A549 (cell line): ENCODE measurements at regions not wholly inside any gene's neighbourhood (a gene's known extent, or its start where the extent isn't known, plus 50 kb on each side); places are given as distances from the start of the nearest gene placed in this dataset.
"Not testable (repeated sequence)": the region's sequence is repeated elsewhere in the genome, so short reads cannot be mapped to it uniquely, and the experiment has no call there.

Experiments used
- ATAC-seq, 2 experiments: fragments of 200-7000 bp in 1 of 2; fragments of >200 bp in 1 of 2; cut with Nextera tagmentation in 1 of 2; cut with Tn5 transposase in 1 of 2; 3 replicates each; pipeline versions ENCODE4 v1.8.0 to v1.9.1; 2018 to 2020; ENCODE audit warnings: mild to moderate bottlenecking in 1 of 2, moderate library complexity in 1 of 2
- CTCF ChIA-PET: fragments of 300-600 bp; sonication (Branson Sonifier 250); formaldehyde crosslinking; extraction: SDS; loops from one replicate; lab custom pipeline; 2021; ENCODE audit warnings: antibody characterized with exemption, inconsistent platforms; lab: Yijun Ruan, JAX
- POLR2A ChIA-PET: fragments of 350-600 bp; formaldehyde crosslinking; extraction: SDS; loops from one replicate; lab custom pipeline; 2021; ENCODE audit warnings: antibody characterized with exemption, inconsistent platforms; lab: Yijun Ruan, JAX
- DNase-seq, 2 experiments: peaks; one replicate each; pipeline versions ENCODE4 v3.0.0 to v3.0.0-alpha.2; 2011 to 2016; ENCODE audit warnings: low read depth in 1 of 2, low spot score in 1 of 2
- FAIRE-seq: peaks from 2 replicates; lab custom pipeline; 2011; peaks lifted over from hg19 to GRCh38; lab: Jason Lieb, UNC
- H3K27ac ChIP-seq, 2 experiments: fragments of >200 bp; sonication (Bioruptor Twin); formaldehyde crosslinking; 3 replicates each; pipeline ENCODE4 v1.5.1; 2016 to 2017
- H3K4me1 ChIP-seq: fragments of >200 bp; sonication (Bioruptor Twin); formaldehyde crosslinking; 3 replicates; pipeline ENCODE4 v1.6.1; 2016
- H3K4me2 ChIP-seq: fragments of >200 bp; sonication (Bioruptor Twin); formaldehyde crosslinking; 3 replicates; pipeline ENCODE4 v1.6.1; 2016
- H3K4me3 ChIP-seq: fragments of >200 bp; sonication (Bioruptor Twin); formaldehyde crosslinking; 3 replicates; pipeline ENCODE4 v1.5.1; 2016
- H3K9me3 ChIP-seq: fragments of >200 bp; sonication (Bioruptor Twin); formaldehyde crosslinking; 3 replicates; pipeline ENCODE4 v1.6.1; 2016
- CHD4 ChIP-seq: fragments of 200-600 bp; sonication (generic); IDR thresholded peaks from 2 replicates; pipeline ENCODE4 v1.6.1; 2016; ENCODE audit warnings: antibody characterized with exemption, mild to moderate bottlenecking, borderline replicate concordance
- EHMT2 ChIP-seq: fragments of 200-600 bp; sonication (generic); IDR thresholded peaks from 2 replicates; pipeline ENCODE4 v1.6.1; 2016; ENCODE audit warnings: antibody characterized with exemption, low read depth, mild to moderate bottlenecking, moderate library complexity
- ELK1 ChIP-seq: fragments of 150-350 bp; IDR thresholded peaks from 2 replicates; pipeline ENCODE4 v1.6.1; 2014; ENCODE audit warnings: low read depth, mild to moderate bottlenecking, low read length
- ESRRA ChIP-seq: fragments of 150-350 bp; IDR thresholded peaks from 2 replicates; pipeline ENCODE4 v1.6.1; 2014; ENCODE audit warnings: mild to moderate bottlenecking, low read length, borderline replicate concordance
- FOSB ChIP-seq: fragments of 250-450 bp; sonication (Bioruptor Pico); IDR thresholded peaks from 2 replicates; pipeline ENCODE4 v1.5.0; 2020; ENCODE audit warnings: mild to moderate bottlenecking, moderate library complexity
- FOSL2 ChIP-seq, 2 experiments: fragments of 450-650 bp in 1 of 2; fragments of >200 bp in 1 of 2; sonication (Bioruptor Twin) in 1 of 2; formaldehyde crosslinking; IDR thresholded peaks; 2 replicates each; pipeline versions ENCODE4 v1.5.0 to v1.6.1; 2016 to 2020; ENCODE audit warnings: mild to moderate bottlenecking in 1 of 2, moderate library complexity in 1 of 2
- FOXS1 ChIP-seq: fragments of 250-450 bp; sonication (Bioruptor Pico); IDR thresholded peaks from 2 replicates; pipeline ENCODE4 v1.5.0; 2020; ENCODE audit warnings: mild to moderate bottlenecking, moderate library complexity
- GATA3 ChIP-seq: IDR thresholded peaks from 2 replicates; pipeline ENCODE4 v1.6.1; 2012; ENCODE audit warnings: borderline replicate concordance
- HMGXB4 ChIP-seq: fragments of 250-450 bp; sonication (Bioruptor Pico); IDR thresholded peaks from 2 replicates; pipeline ENCODE4 v1.5.0; 2021; ENCODE audit warnings: mild to moderate bottlenecking, moderate library complexity, borderline replicate concordance
- HOXA7 ChIP-seq: fragments of 250-450 bp; sonication (Bioruptor Pico); IDR thresholded peaks from 2 replicates; pipeline ENCODE4 v1.5.0; 2020; ENCODE audit warnings: mild to moderate bottlenecking, moderate library complexity
- HOXB5 ChIP-seq: fragments of 250-450 bp; sonication (Bioruptor Pico); IDR thresholded peaks from 2 replicates; pipeline ENCODE4 v1.5.0; 2020; ENCODE audit warnings: mild to moderate bottlenecking, moderate library complexity
- JUN ChIP-seq, 2 experiments: fragments of >200 bp; sonication (Bioruptor Twin); formaldehyde crosslinking; IDR thresholded peaks; 2 replicates in 1 of 2; 3 replicates in 1 of 2; pipeline ENCODE4 v1.6.1; 2016 to 2017
- MAFK ChIP-seq: fragments of 450-650 bp; IDR thresholded peaks from 2 replicates; pipeline ENCODE4 v1.6.1; 2014; ENCODE audit not compliant: partially characterized antibody
- MYC ChIP-seq: IDR thresholded peaks from 2 replicates; pipeline ENCODE4 v1.6.1; 2012; ENCODE audit warnings: mild to moderate bottlenecking, inconsistent platforms, low read length, improper control_type of control experiment, borderline replicate concordance
- NFE2L2 ChIP-seq: fragments of 150-350 bp; conservative IDR thresholded peaks from 2 replicates; pipeline ENCODE4 v1.6.1; 2014; ENCODE audit warnings: low read length
- POLR2A ChIP-seq: IDR thresholded peaks from 2 replicates; pipeline ENCODE4 v1.6.1; 2012; ENCODE audit warnings: mild to moderate bottlenecking, low read length
- RAD21 ChIP-seq, 2 experiments: fragments of >200 bp in 1 of 2; sonication (Bioruptor Twin) in 1 of 2; formaldehyde crosslinking in 1 of 2; IDR thresholded peaks in 1 of 2; conservative IDR thresholded peaks in 1 of 2; 2 replicates in 1 of 2; 3 replicates in 1 of 2; pipeline ENCODE4 v1.6.1; 2012 to 2018; ENCODE audit warnings: inconsistent platforms in 1 of 2
- RNF2 ChIP-seq: fragments of 200-600 bp; sonication (generic); IDR thresholded peaks from 2 replicates; pipeline ENCODE4 v1.6.1; 2016; ENCODE audit warnings: low read depth, mild to moderate bottlenecking, antibody characterized with exemption, moderate library complexity, borderline replicate concordance
- TFCP2L1 ChIP-seq: fragments of 250-450 bp; sonication (Bioruptor Pico); IDR thresholded peaks from 2 replicates; pipeline ENCODE4 v1.5.0; 2021; ENCODE audit warnings: mild to moderate bottlenecking
- WGBS: methylation state at CpG from one replicate; pipeline ENCODE4 v1.1.6; 2017; ENCODE audit errors: missing lambda C conversion rate; 5-methylcytosine and 5-hydroxymethylcytosine counted together
- TF ChIP-seq, protein P1 (sequence below): IDR thresholded peaks from 2 replicates; pipeline ENCODE4 v1.6.1; 2012
- TF ChIP-seq, protein P2 (sequence below): fragments of 200-600 bp; sonication (generic); IDR thresholded peaks from 2 replicates; pipeline ENCODE4 v1.6.1; 2016; ENCODE audit warnings: antibody characterized with exemption, mild to moderate bottlenecking, moderate library complexity

- ATAC-seq, result no peak
- 64% methylated on average over 3 of the region's 3 CpGs for WGBS
These were observed 55.4 kb downstream of the CTSL start for GRCh38 chr9:87781331-87781730.

GRCh38 chr9:87783180-87783579 lies 57.3 kb downstream of the CTSL start:
- DNase-seq (no peak), FAIRE-seq (no peak)
- Histone ChIP-seq H3K4me2 (no peak overlapping the region), H3K27ac (no peak overlapping the region), H3K4me1 (peaks cover 14% of the 10 kb centered on the region)
- 87% methylated on average over 4 of the region's 4 CpGs for WGBS
- no peak for TF ChIP-seq CHD4
- TF ChIP-seq EHMT2, result no peak
- TF ChIP-seq GATA3, result no peak
- no peak for TF ChIP-seq FOXS1 (CRISPR knock-in tag)
- TF ChIP-seq MYC, result no peak
- TF ChIP-seq ELK1, result no peak
- TF ChIP-seq, protein P1, sequence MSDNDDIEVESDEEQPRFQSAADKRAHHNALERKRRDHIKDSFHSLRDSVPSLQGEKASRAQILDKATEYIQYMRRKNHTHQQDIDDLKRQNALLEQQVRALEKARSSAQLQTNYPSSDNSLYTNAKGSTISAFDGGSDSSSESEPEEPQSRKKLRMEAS, result no peak
- no peak for TF ChIP-seq HOXB5 (CRISPR knock-in tag)
- TF ChIP-seq MAFK, result no peak
- TF ChIP-seq, all 56 proteins: peak for 0
- ChIA-PET POLR2A (no interaction called here), CTCF (no interaction called here)
- ATAC-seq, result no peak
- Histone ChIP-seq H3K4me3 (no peak overlapping the region), H3K9me3 (no peaks in the 10 kb centered on the region)

More at GRCh38 chr9:87781331-87781730, 55.4 kb downstream of the CTSL start:
- POLR2A ChIA-PET, result no interaction called here
- TF ChIP-seq FOSL2 (IDR thresholded peaks at IDR 0.05), result no peak
- TF ChIP-seq FOSL2 (CRISPR knock-in tag; IDR thresholded peaks at IDR 0.05), result no peak
- TF ChIP-seq, protein P1, result no peak
- TF ChIP-seq FOSB (CRISPR knock-in tag), result no peak
- TF ChIP-seq NFE2L2, result no peak
- no peak for TF ChIP-seq ESRRA
- no peak for TF ChIP-seq RNF2
- TF ChIP-seq, protein P2, sequence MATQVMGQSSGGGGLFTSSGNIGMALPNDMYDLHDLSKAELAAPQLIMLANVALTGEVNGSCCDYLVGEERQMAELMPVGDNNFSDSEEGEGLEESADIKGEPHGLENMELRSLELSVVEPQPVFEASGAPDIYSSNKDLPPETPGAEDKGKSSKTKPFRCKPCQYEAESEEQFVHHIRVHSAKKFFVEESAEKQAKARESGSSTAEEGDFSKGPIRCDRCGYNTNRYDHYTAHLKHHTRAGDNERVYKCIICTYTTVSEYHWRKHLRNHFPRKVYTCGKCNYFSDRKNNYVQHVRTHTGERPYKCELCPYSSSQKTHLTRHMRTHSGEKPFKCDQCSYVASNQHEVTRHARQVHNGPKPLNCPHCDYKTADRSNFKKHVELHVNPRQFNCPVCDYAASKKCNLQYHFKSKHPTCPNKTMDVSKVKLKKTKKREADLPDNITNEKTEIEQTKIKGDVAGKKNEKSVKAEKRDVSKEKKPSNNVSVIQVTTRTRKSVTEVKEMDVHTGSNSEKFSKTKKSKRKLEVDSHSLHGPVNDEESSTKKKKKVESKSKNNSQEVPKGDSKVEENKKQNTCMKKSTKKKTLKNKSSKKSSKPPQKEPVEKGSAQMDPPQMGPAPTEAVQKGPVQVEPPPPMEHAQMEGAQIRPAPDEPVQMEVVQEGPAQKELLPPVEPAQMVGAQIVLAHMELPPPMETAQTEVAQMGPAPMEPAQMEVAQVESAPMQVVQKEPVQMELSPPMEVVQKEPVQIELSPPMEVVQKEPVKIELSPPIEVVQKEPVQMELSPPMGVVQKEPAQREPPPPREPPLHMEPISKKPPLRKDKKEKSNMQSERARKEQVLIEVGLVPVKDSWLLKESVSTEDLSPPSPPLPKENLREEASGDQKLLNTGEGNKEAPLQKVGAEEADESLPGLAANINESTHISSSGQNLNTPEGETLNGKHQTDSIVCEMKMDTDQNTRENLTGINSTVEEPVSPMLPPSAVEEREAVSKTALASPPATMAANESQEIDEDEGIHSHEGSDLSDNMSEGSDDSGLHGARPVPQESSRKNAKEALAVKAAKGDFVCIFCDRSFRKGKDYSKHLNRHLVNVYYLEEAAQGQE, result no peak
- TF ChIP-seq FOXS1 (CRISPR knock-in tag), result no peak
- no peak for TF ChIP-seq RAD21 (conservative IDR thresholded peaks at IDR 0.05 in 1 of 2, IDR thresholded peaks at IDR 0.05 in 1 of 2)
- no peak for TF ChIP-seq HOXA7 (CRISPR knock-in tag)
- TF ChIP-seq TFCP2L1, result no peak
- no peak for TF ChIP-seq HMGXB4
- TF ChIP-seq JUN (IDR thresholded peaks at IDR 0.05), result no peak
- no peak for TF ChIP-seq POLR2A
- H3K4me2 ChIP-seq, result no peak overlapping the region
- no peaks in the 10 kb centered on the region for H3K9me3 ChIP-seq
- FAIRE-seq (no peak), DNase-seq (no peak)
- CTCF ChIA-PET, result interaction anchor here (0.7 kb wide), 1 partner anchor 32 kb away, joined by 3 read pairs; no protein-coding TSS in a partner anchor
- no peak overlapping the region for H3K4me3 ChIP-seq
- H3K27ac ChIP-seq, result no peak overlapping the region
- H3K4me1 ChIP-seq, result peaks cover 14% of the 10 kb centered on the region

DNA sequence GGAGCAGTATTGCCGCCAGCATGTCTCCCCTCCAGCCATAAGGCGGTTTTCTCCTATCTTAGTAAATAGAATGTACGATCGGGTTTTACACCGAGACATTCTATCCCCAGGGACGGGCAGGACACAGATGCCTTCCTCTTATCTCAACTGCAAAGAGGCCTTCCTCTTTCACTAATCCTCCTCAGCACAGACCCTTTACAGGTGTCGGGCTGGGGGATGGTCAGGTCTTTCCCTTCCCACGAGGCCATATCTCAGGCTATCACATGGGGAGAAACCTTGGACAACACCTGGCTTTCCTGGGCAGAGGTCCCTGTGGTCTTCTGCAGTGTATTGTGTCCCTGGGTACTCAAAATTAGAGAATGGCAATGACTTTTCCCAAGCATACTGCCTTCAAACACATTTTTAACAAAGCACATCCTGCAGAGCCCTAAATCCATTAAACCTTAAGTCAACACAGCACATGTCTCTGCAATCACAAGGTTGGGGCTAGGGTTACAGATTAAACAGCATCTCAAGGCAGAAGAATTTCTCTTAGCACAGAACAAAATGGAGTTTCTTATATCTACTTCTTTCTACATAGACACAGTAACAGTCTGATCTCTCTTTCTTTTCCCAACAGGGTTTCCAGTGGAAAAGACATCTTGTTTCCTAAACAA lies 59.5 kb downstream of the CTSL start:
- 64% methylated on average over 8 of the region's 8 CpGs for WGBS
- H3K4me1 ChIP-seq, result peaks cover 14% of the 10 kb centered on the region
- peak overlapping the region; percentile 52 for H3K4me2 ChIP-seq
- CTCF ChIA-PET, FAIRE-seq, H3K9me3 ChIP-seq, ATAC-seq, POLR2A ChIA-PET, H3K4me3 ChIP-seq: not testable (repeated sequence)
- peak in 1 of 2 experiments; percentile 36 for DNase-seq
- peak overlapping the region; percentile 20 to 37; a peak in 5 of 6 replicates for H3K27ac ChIP-seq
